Thymus (tissue), 11 donors: ENCODE measurements at regions not wholly inside any gene's neighbourhood (a gene's known extent, or its start where the extent isn't known, plus 50 kb on each side); places are given as distances from the start of the nearest gene placed in this dataset.
A peak's percentile ranks its signal among the peaks of the same experiment; 100 is the strongest.
"Not testable (repeated sequence)": the region's sequence is repeated elsewhere in the genome, so short reads cannot be mapped to it uniquely, and the experiment has no call there.

ENCODE experiments used
- DNase-seq, 9 donors: peaks; one replicate each; pipeline ENCODE4 v3.0.0-alpha.2; 2013; ENCODE audit warnings: low spot score in 9 of 9, low read depth in 6 of 9, missing footprints in 1 of 9
- H3K27ac ChIP-seq, 2 donors: one replicate each; pipeline ENCODE4 v1.5.1; 2013; ENCODE audit warnings: control low read depth in 1 of 2, low read depth in 1 of 2, low read length in 1 of 2, mild to moderate bottlenecking in 1 of 2, moderate library complexity in 1 of 2
- H3K27me3 ChIP-seq, 2 donors: one replicate each; pipeline ENCODE4 v1.5.1; 2013; ENCODE audit warnings: low read length in 1 of 2; ENCODE audit not compliant: control insufficient read depth in 2 of 2, insufficient read depth in 1 of 2
- H3K36me3 ChIP-seq, 2 donors: one replicate each; pipeline ENCODE4 v1.5.1; 2013; ENCODE audit warnings: low read length in 1 of 2, mild to moderate bottlenecking in 1 of 2, moderate library complexity in 1 of 2; ENCODE audit not compliant: control insufficient read depth in 2 of 2, insufficient read depth in 2 of 2
- H3K4me1 ChIP-seq, 2 donors: one replicate each; pipeline ENCODE4 v1.5.1; 2013; ENCODE audit warnings: low read length in 2 of 2; ENCODE audit not compliant: control insufficient read depth in 2 of 2, insufficient read depth in 2 of 2
- H3K4me3 ChIP-seq, 2 donors: one replicate each; pipeline ENCODE4 v1.5.1; 2013; ENCODE audit warnings: low read length in 2 of 2, control low read depth in 1 of 2, mild to moderate bottlenecking in 1 of 2
- H3K9me3 ChIP-seq, 2 donors: one replicate each; pipeline ENCODE4 v1.5.1; 2013; ENCODE audit warnings: low read length in 1 of 2, mild to moderate bottlenecking in 1 of 2; ENCODE audit not compliant: control insufficient read depth in 2 of 2, insufficient read depth in 1 of 2
- WGBS: extraction: QIAGEN DNeasy Blood & Tissue Kit; methylation state at CpG from one replicate; pipeline ENCODE4 v1.1.7; 2013; 5-methylcytosine and 5-hydroxymethylcytosine counted together
- donor health status: healthy.

GRCh38 chr17:69654981-69655855, 240.7 kb downstream of the MAP2K6 start:
- Histone ChIP-seq H3K9me3 (peaks cover 0 to 1% of the 10 kb centered on the region in 2 donors), H3K4me3 (no peak overlapping the region), H3K36me3 (no peaks in the 10 kb centered on the region), H3K27ac (no peak overlapping the region), H3K4me1 (no peaks in the 10 kb centered on the region), H3K27me3 (no peaks in the 10 kb centered on the region)
- WGBS, result 92% methylated on average over 8 of the region's 8 CpGs
- peak in 4 of 9 donors; percentile 6 to 48 (median 12) for DNase-seq

DNA sequence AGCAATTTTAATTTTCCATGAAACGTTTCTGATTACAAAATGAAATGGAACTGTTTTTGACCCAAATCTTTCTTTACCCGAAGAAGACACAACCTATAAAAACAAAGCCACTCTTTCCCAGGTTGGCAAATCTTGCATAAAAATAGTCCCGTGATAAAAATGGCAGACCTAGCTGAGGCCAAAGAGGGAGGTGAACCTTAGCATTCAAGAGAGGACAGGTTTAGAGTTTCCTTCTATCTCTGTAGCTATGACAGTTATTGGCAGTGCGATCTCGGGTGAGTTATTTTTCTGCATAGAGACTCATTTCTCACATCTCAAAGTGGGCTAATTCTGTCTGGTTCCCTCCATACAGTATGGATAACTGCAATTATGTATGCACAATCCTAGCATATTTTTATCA, 241.4 kb downstream of the MAP2K6 start:
- H3K27me3 ChIP-seq, result no peaks in the 10 kb centered on the region
- WGBS, result 92% methylated on average over 5 of the region's 5 CpGs
- no peaks in the 10 kb centered on the region for H3K36me3 ChIP-seq
- H3K4me1 ChIP-seq, result no peaks in the 10 kb centered on the region
- no peak for DNase-seq
- no peak overlapping the region for H3K27ac ChIP-seq
- peaks cover 0 to 1% of the 10 kb centered on the region in 2 donors for H3K9me3 ChIP-seq
- no peak overlapping the region for H3K4me3 ChIP-seq

GRCh38 chr17:69669441-69670178, 255.1 kb downstream of the MAP2K6 start:
- 91% methylated on average over 8 of the region's 8 CpGs for WGBS
- no peaks in the 10 kb centered on the region for H3K27me3 ChIP-seq
- H3K36me3 ChIP-seq, result no peaks in the 10 kb centered on the region
- H3K9me3 ChIP-seq, result no peaks in the 10 kb centered on the region
- no peaks in the 10 kb centered on the region for H3K4me1 ChIP-seq
- no peak overlapping the region for H3K27ac ChIP-seq
- H3K4me3 ChIP-seq, result no peak overlapping the region
- DNase-seq, result peak in 1 of 9 donors; percentile 15

DNA sequence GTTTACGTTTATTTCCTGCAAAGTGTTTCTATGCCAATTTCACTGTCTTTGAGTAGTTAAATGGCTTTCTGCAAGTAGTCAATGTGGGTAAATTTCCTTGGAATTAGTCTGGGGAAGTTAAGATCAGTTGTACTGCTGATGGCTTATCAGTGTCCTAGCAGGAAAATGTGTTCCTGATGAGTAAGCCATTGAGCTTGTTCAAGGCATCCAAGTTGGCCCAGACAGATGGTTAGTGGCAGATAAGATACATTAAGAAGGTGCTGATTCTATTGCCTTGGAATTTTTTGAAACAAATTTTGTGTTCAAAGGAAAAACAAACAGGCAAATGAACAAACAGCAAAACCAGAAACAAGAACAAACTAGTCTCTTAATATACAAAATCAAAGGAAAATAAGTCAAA, 258.4 kb downstream of the MAP2K6 start:
- Histone ChIP-seq H3K4me3 (no peak overlapping the region), H3K36me3 (no peaks in the 10 kb centered on the region), H3K27ac (no peak overlapping the region), H3K27me3 (no peaks in the 10 kb centered on the region), H3K4me1 (no peaks in the 10 kb centered on the region), H3K9me3 (no peaks in the 10 kb centered on the region)
- no peak for DNase-seq
- WGBS, result 98% methylated on average over 1 of the region's 1 CpG

DNA sequence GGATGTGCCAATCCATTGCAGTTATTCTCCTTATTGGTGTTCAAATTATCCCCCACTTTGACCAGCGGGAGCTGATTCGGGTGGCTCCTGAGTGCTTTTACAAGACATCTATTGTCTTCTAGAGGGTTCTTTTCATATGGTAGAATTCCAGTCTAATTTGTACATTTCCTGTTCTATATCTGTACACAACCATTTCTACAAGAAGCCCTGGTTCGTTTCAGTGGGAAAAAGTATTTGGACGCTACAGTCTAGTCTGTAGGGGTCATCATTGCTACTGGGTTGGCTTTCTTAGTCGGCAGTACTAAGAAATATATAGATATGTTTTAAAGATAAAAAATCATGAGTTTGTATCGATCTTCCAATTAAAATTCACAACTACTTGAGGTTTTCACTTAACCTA, 262.6 kb downstream of the MAP2K6 start:
- no peak for DNase-seq
- no peaks in the 10 kb centered on the region for H3K27me3 ChIP-seq
- no peaks in the 10 kb centered on the region for H3K36me3 ChIP-seq
- no peaks in the 10 kb centered on the region for H3K4me1 ChIP-seq
- no peaks in the 10 kb centered on the region for H3K9me3 ChIP-seq
- no peak overlapping the region for H3K4me3 ChIP-seq
- WGBS, result 80% methylated on average over 6 of the region's 6 CpGs
- H3K27ac ChIP-seq, result no peak overlapping the region

- DNase-seq, result no peak
- Histone ChIP-seq H3K27me3 (no peaks in the 10 kb centered on the region), H3K4me1 (no peaks in the 10 kb centered on the region), H3K9me3 (no peaks in the 10 kb centered on the region), H3K36me3 (no peaks in the 10 kb centered on the region), H3K4me3 (no peak overlapping the region), H3K27ac (no peak overlapping the region)
- 92% methylated on average over 2 of the region's 2 CpGs for WGBS
Observed at GRCh38 chr17:69678206-69678605, 263.7 kb downstream of the MAP2K6 start.

GRCh38 chr17:69679829-69680228, 265.3 kb downstream of the MAP2K6 start:
- WGBS, result 92% methylated on average over 5 of the region's 5 CpGs

GRCh38 chr17:69684251-69684650, 269.8 kb downstream of the MAP2K6 start:
- Histone ChIP-seq H3K4me3 (no peak overlapping the region), H3K4me1 (no peaks in the 10 kb centered on the region), H3K9me3 (no peaks in the 10 kb centered on the region), H3K27me3 (no peaks in the 10 kb centered on the region), H3K36me3 (no peaks in the 10 kb centered on the region), H3K27ac (no peak overlapping the region)
- no peak for DNase-seq
- WGBS, result 90% methylated on average over 2 of the region's 2 CpGs

More at GRCh38 chr17:69679829-69680228, 265.3 kb downstream of the MAP2K6 start:
- no peaks in the 10 kb centered on the region for H3K27me3 ChIP-seq
- no peak overlapping the region for H3K27ac ChIP-seq
- H3K4me1 ChIP-seq, result no peaks in the 10 kb centered on the region
- H3K9me3 ChIP-seq, result no peaks in the 10 kb centered on the region
- no peaks in the 10 kb centered on the region for H3K36me3 ChIP-seq
- no peak overlapping the region for H3K4me3 ChIP-seq
- no peak for DNase-seq

- H3K27ac ChIP-seq, H3K9me3 ChIP-seq, H3K4me1 ChIP-seq, H3K27me3 ChIP-seq, H3K36me3 ChIP-seq, H3K4me3 ChIP-seq, DNase-seq: not testable (repeated sequence)
Observed at GRCh38 chr17:69685150-69685549, 270.7 kb downstream of the MAP2K6 start.
